HL-60 (cell line): ENCODE measurements at regions not wholly inside any gene's neighbourhood (a gene's known extent, or its start where the extent isn't known, plus 50 kb on each side); places are given as distances from the start of the nearest gene placed in this dataset.

Experiments used
- POLR2AphosphoS5 ChIP-seq: IDR thresholded peaks from 2 replicates; pipeline ENCODE4 v1.6.1; 2012; ENCODE audit warnings: low read depth
- REST ChIP-seq: IDR thresholded peaks from 2 replicates; pipeline ENCODE4 v1.6.1; 2012; ENCODE audit warnings: low read depth; ENCODE audit not compliant: insufficient replicate concordance

GRCh38 chr7:138388673-138389491, 71.2 kb upstream of the TRIM24 start:
- TF ChIP-seq POLR2AphosphoS5 (no peak), REST (no peak)
